Colonic mucosa (tissue), 4 donors: ENCODE measurements at regions not wholly inside any gene's neighbourhood (a gene's known extent, or its start where the extent isn't known, plus 50 kb on each side); places are given as distances from the start of the nearest gene placed in this dataset.
"Not testable (repeated sequence)": the region's sequence is repeated elsewhere in the genome, so short reads cannot be mapped to it uniquely, and the experiment has no call there.

Source experiments
- DNase-seq: peaks from one replicate; pipeline ENCODE4 v3.0.0-alpha.2; 2020
- H3K27ac ChIP-seq: fragments of 200-600 bp; one replicate; pipeline ENCODE4 v1.8.0; 2021
- H3K27me3 ChIP-seq: fragments of 200-600 bp; one replicate; pipeline ENCODE4 v1.8.0; 2021
- H3K36me3 ChIP-seq: fragments of 200-600 bp; one replicate; pipeline ENCODE4 v1.8.0; 2021
- H3K4me1 ChIP-seq: fragments of 200-600 bp; one replicate; pipeline ENCODE4 v1.8.0; 2021; ENCODE audit warnings: mild to moderate bottlenecking
- H3K4me3 ChIP-seq: fragments of 200-600 bp; one replicate; pipeline ENCODE4 v1.8.0; 2021
- H3K9ac ChIP-seq, 2 donors: one replicate each; pipeline ENCODE4 v1.7.0; 2013; ENCODE audit warnings: control low read depth in 2 of 2, low read depth in 2 of 2, low read length in 2 of 2
- H3K9me3 ChIP-seq: fragments of 200-600 bp; one replicate; pipeline ENCODE4 v1.8.0; 2021
- CTCF ChIP-seq: fragments of 200-600 bp; IDR thresholded peaks from one replicate; pipeline ENCODE4 v1.8.0; 2022; ENCODE audit warnings: antibody characterized with exemption, mild to moderate bottlenecking
- intact Hi-C: fragments of 100-400 bp; cut with DNase I; formaldehyde crosslinking; loops from one replicate; pipeline ENCODE4 v1.14.1; 2022
- donor health status: healthy.
- donor health status: DM: no; HTN: no; CAD: no.
- donor health status: DM: no; HTN: no; CAD: no.

- H3K4me1 ChIP-seq: no peaks in the 10 kb centered on the region
- H3K27ac ChIP-seq: no peak overlapping the region
- no peaks in the 10 kb centered on the region for H3K27me3 ChIP-seq
- no peak overlapping the region for H3K4me3 ChIP-seq
- H3K9ac ChIP-seq: no peak overlapping the region
- DNase-seq: no peak
- H3K36me3 ChIP-seq: no peaks in the 10 kb centered on the region
- no peak for TF ChIP-seq CTCF
- no peaks in the 10 kb centered on the region for H3K9me3 ChIP-seq
- intact Hi-C loops: no loop called here
Measured at GRCh38 chr7:153405704-153406485, 646.3 kb upstream of the DPP6 start.

GRCh38 chr7:153406486-153406872 is 645.7 kb upstream of the DPP6 start:
- Histone ChIP-seq H3K9ac (no peak overlapping the region), H3K4me3 (no peak overlapping the region), H3K36me3 (no peaks in the 10 kb centered on the region), H3K9me3 (no peaks in the 10 kb centered on the region), H3K27ac (no peak overlapping the region), H3K27me3 (no peaks in the 10 kb centered on the region), H3K4me1 (no peaks in the 10 kb centered on the region)
- TF ChIP-seq CTCF: no peak
- intact Hi-C loops: no loop called here
- no peak for DNase-seq

GRCh38 chr7:153407291-153408046 is 644.7 kb upstream of the DPP6 start:
- DNase-seq: no peak
- no peak overlapping the region for H3K9ac ChIP-seq

GRCh38 chr7:153408360-153409335 is 643.5 kb upstream of the DPP6 start:
- Histone ChIP-seq H3K9me3 (no peaks in the 10 kb centered on the region), H3K4me3 (no peak overlapping the region), H3K36me3 (no peaks in the 10 kb centered on the region), H3K27ac (no peak overlapping the region), H3K4me1 (no peaks in the 10 kb centered on the region), H3K27me3 (no peaks in the 10 kb centered on the region), H3K9ac (no peak overlapping the region)
- intact Hi-C loops: no loop called here
- TF ChIP-seq CTCF: no peak
- no peak for DNase-seq

More at GRCh38 chr7:153407291-153408046, 644.7 kb upstream of the DPP6 start:
- Histone ChIP-seq H3K4me3 (no peak overlapping the region), H3K4me1 (no peaks in the 10 kb centered on the region), H3K27me3 (no peaks in the 10 kb centered on the region), H3K9me3 (no peaks in the 10 kb centered on the region), H3K36me3 (no peaks in the 10 kb centered on the region), H3K27ac (no peak overlapping the region)
- no peak for TF ChIP-seq CTCF
- intact Hi-C loops: no loop called here

- H3K9me3 ChIP-seq, intact Hi-C loops, H3K36me3 ChIP-seq, H3K4me3 ChIP-seq, H3K9ac ChIP-seq, H3K27ac ChIP-seq, H3K4me1 ChIP-seq, H3K27me3 ChIP-seq, DNase-seq: not testable (repeated sequence)
Measured at GRCh38 chr7:153409567-153410342, 642.4 kb upstream of the DPP6 start.

GRCh38 chr7:153410997-153411642 is 641.1 kb upstream of the DPP6 start:
- intact Hi-C loops, H3K27ac ChIP-seq, DNase-seq, H3K9ac ChIP-seq, H3K36me3 ChIP-seq, H3K4me3 ChIP-seq, H3K27me3 ChIP-seq, H3K4me1 ChIP-seq, H3K9me3 ChIP-seq: not testable (repeated sequence)

GRCh38 chr7:153412114-153412823 is 639.9 kb upstream of the DPP6 start:
- DNase-seq, H3K4me3 ChIP-seq, H3K4me1 ChIP-seq, H3K9ac ChIP-seq, intact Hi-C loops, H3K9me3 ChIP-seq, H3K36me3 ChIP-seq, H3K27me3 ChIP-seq, H3K27ac ChIP-seq: not testable (repeated sequence)
